Epithelial cell of esophagus (primary cell): ENCODE measurements at regions not wholly inside any gene's neighbourhood (a gene's known extent, or its start where the extent isn't known, plus 50 kb on each side); places are given as distances from the start of the nearest gene placed in this dataset.
"Not testable (repeated sequence)": the region's sequence is repeated elsewhere in the genome, so short reads cannot be mapped to it uniquely, and the experiment has no call there.

Experiments used
- DNase-seq: peaks from one replicate; pipeline ENCODE4 v3.0.0; 2010; ENCODE audit warnings: low read depth
- H3K4me3 ChIP-seq: 2 replicates; pipeline ENCODE4 v1.5.1; 2011; ENCODE audit warnings: mild to moderate bottlenecking, low read length, control low read depth
- CTCF ChIP-seq: IDR thresholded peaks from 2 replicates; pipeline ENCODE4 v1.5.1; 2011; ENCODE audit warnings: low read depth, mild to moderate bottlenecking, low read length, control low read depth, inconsistent platforms; ENCODE audit not compliant: insufficient read depth; ENCODE audit errors: missing control alignments

GRCh38 chr6:49299279-49299678, 163.8 kb downstream of the MMUT start:
- no peak overlapping the region for H3K4me3 ChIP-seq
- DNase-seq = no peak
- no peak for TF ChIP-seq CTCF

- TF ChIP-seq CTCF = no peak
- no peak overlapping the region for H3K4me3 ChIP-seq
- DNase-seq = no peak
Observed at GRCh38 chr6:49284180-49284579, 178.9 kb downstream of the MMUT start.

- H3K4me3 ChIP-seq, DNase-seq: not testable (repeated sequence)
Observed at GRCh38 chr6:49274809-49275769, 188.0 kb downstream of the MMUT start.

- no peak overlapping the region for H3K4me3 ChIP-seq
- peak; percentile 69 for DNase-seq
- TF ChIP-seq CTCF = no peak
Observed at GRCh38 chr6:49269190-49269589, 193.9 kb downstream of the MMUT start.

GRCh38 chr6:49264909-49265308, 198.1 kb downstream of the MMUT start:
- H3K4me3 ChIP-seq = no peak overlapping the region
- no peak for TF ChIP-seq CTCF
- peak; percentile 74 for DNase-seq

GRCh38 chr6:49264496-49264895, 198.6 kb downstream of the MMUT start:
- H3K4me3 ChIP-seq = no peak overlapping the region
- no peak for DNase-seq
- no peak for TF ChIP-seq CTCF

GRCh38 chr6:49257549-49257948, 205.5 kb downstream of the MMUT start:
- H3K4me3 ChIP-seq = no peak overlapping the region
- no peak for TF ChIP-seq CTCF
- no peak for DNase-seq
